Endothelial cell of umbilical vein (primary cell): ENCODE measurements at regions not wholly inside any gene's neighbourhood (a gene's known extent, or its start where the extent isn't known, plus 50 kb on each side); places are given as distances from the start of the nearest gene placed in this dataset.

Experiments used
- EZH2 ChIP-seq: IDR thresholded peaks from 2 replicates; pipeline ENCODE4 v1.6.1; 2012; ENCODE audit warnings: borderline replicate concordance, low read depth, mild to moderate bottlenecking, moderate library complexity, low read length, inconsistent platforms; ENCODE audit not compliant: severe bottlenecking
- TF ChIP-seq, protein P1 (sequence below), 2 donors: IDR thresholded peaks; 1 replicate in 1 of 2; 2 replicates in 1 of 2; pipeline ENCODE4 v1.5.1; 2011; ENCODE audit warnings: low read length in 2 of 2, mild to moderate bottlenecking in 2 of 2, moderate library complexity in 2 of 2, control low read depth in 1 of 2, inconsistent platforms in 1 of 2, low read depth in 1 of 2; ENCODE audit not compliant: insufficient read depth in 1 of 2; ENCODE audit errors: extremely low read depth in 1 of 2

DNA sequence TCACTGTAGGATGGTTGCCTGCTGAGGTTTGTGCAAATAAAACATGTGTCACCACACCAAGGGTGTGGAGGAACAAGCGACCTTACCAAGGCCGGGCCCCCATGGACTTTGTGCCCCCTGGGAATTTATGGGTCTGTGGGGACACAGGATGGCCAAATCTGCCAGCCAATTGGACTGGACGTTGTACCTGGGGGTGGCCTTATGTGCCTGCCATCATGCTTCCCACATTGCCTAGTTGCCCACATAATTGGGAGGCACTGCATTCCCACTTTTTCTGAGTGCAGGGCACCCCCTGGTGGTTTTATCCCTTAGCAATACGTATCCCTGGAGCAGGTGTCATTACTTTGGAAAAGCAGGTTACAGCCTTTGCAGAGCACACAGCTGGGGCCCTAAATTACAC is 92.6 kb upstream of the TMPO start:
- TF ChIP-seq, protein P1, sequence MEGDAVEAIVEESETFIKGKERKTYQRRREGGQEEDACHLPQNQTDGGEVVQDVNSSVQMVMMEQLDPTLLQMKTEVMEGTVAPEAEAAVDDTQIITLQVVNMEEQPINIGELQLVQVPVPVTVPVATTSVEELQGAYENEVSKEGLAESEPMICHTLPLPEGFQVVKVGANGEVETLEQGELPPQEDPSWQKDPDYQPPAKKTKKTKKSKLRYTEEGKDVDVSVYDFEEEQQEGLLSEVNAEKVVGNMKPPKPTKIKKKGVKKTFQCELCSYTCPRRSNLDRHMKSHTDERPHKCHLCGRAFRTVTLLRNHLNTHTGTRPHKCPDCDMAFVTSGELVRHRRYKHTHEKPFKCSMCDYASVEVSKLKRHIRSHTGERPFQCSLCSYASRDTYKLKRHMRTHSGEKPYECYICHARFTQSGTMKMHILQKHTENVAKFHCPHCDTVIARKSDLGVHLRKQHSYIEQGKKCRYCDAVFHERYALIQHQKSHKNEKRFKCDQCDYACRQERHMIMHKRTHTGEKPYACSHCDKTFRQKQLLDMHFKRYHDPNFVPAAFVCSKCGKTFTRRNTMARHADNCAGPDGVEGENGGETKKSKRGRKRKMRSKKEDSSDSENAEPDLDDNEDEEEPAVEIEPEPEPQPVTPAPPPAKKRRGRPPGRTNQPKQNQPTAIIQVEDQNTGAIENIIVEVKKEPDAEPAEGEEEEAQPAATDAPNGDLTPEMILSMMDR (IDR thresholded peaks at IDR 0.05; ENCODE audit: extremely low read depth in 1 of 2, insufficient read depth in 1 of 2, low read depth in 1 of 2, low read length in 2 of 2), result peak; percentile 47 to 52
- no peak for TF ChIP-seq EZH2
